Neural crest cell (in vitro differentiated cells): ENCODE measurements at regions not wholly inside any gene's neighbourhood (a gene's known extent, or its start where the extent isn't known, plus 50 kb on each side); places are given as distances from the start of the nearest gene placed in this dataset.

Experiments used
- DNase-seq: peaks from one replicate; pipeline ENCODE4 v3.0.0; 2021; ENCODE audit warnings: low read depth, mixed read lengths, low spot score
- H3K27ac Mint-ChIP-seq: one replicate; pipeline ENCODE4 v1.8.0; 2021; ENCODE audit warnings: mild to moderate bottlenecking, mixed read lengths; ENCODE audit not compliant: unreplicated experiment
- H3K27me3 Mint-ChIP-seq: 2 replicates; pipeline ENCODE4 v1.8.0; 2021; ENCODE audit warnings: low read depth, mild to moderate bottlenecking, mixed read lengths
- H3K36me3 Mint-ChIP-seq: 2 replicates; pipeline ENCODE4 v1.8.0; 2021; ENCODE audit warnings: low read depth, mild to moderate bottlenecking, mixed read lengths
- H3K4me1 Mint-ChIP-seq: 2 replicates; pipeline ENCODE4 v1.8.0; 2021; ENCODE audit warnings: mixed read lengths
- H3K4me3 Mint-ChIP-seq: one replicate; pipeline ENCODE4 v1.8.0; 2021; ENCODE audit warnings: mild to moderate bottlenecking, mixed read lengths
- H3K9me3 Mint-ChIP-seq: 2 replicates; pipeline ENCODE4 v1.8.0; 2021; ENCODE audit warnings: mixed read lengths
- CTCF ChIP-seq: fragments of 200-600 bp; sonication (generic); conservative IDR thresholded peaks from 2 replicates; pipeline ENCODE4 v1.5.0; 2021; ENCODE audit warnings: antibody characterized with exemption, mild to moderate bottlenecking

- no peak for TF ChIP-seq CTCF
- H3K27ac Mint-ChIP-seq: no peak overlapping the region
- no peaks in the 10 kb centered on the region for H3K36me3 Mint-ChIP-seq
- H3K9me3 Mint-ChIP-seq: no peaks in the 10 kb centered on the region
- H3K27me3 Mint-ChIP-seq: no peaks in the 10 kb centered on the region
- no peak overlapping the region for H3K4me3 Mint-ChIP-seq
- H3K4me1 Mint-ChIP-seq: no peaks in the 10 kb centered on the region
- no peak for DNase-seq
These were observed 160.8 kb upstream of the KHDRBS2 start for GRCh38 chr6:62446647-62447316.

GRCh38 chr6:62445521-62445920 is 159.5 kb upstream of the KHDRBS2 start:
- no peaks in the 10 kb centered on the region for H3K4me1 Mint-ChIP-seq

DNA sequence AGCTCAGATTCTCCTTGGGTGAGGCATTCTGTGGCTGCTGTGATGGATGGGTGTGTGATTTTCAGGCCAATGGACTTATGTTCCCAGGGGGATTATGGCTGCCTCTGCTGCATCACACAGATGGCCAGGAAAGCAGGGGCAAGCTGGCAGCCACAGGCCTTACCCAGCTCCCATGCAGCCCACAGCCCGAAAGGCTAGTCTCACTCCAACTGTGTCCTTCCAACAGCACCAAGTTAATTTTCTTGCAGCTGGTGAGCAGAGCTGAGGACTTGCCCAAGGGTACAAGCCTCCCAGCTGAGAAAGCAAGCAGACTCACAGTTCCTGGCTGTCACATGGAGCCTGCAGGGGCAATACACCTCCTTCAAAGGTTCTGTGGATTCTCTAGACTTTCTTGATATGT is 155.2 kb upstream of the KHDRBS2 start:
- Mint-ChIP-seq H3K9me3 (peaks cover 17% of the 10 kb centered on the region), H3K4me1 (no peaks in the 10 kb centered on the region), H3K27ac (no peak overlapping the region), H3K4me3 (no peak overlapping the region), H3K27me3 (no peaks in the 10 kb centered on the region), H3K36me3 (peaks cover 9% of the 10 kb centered on the region)
- DNase-seq: no peak
- no peak for TF ChIP-seq CTCF

More at GRCh38 chr6:62445521-62445920, 159.5 kb upstream of the KHDRBS2 start:
- H3K27ac Mint-ChIP-seq: no peak overlapping the region
- DNase-seq: no peak
- H3K27me3 Mint-ChIP-seq: no peaks in the 10 kb centered on the region
- no peak overlapping the region for H3K4me3 Mint-ChIP-seq
- TF ChIP-seq CTCF: no peak
- no peaks in the 10 kb centered on the region for H3K9me3 Mint-ChIP-seq
- H3K36me3 Mint-ChIP-seq: no peaks in the 10 kb centered on the region

GRCh38 chr6:62429781-62430180 is 143.8 kb upstream of the KHDRBS2 start:
- Mint-ChIP-seq H3K4me3 (no peak overlapping the region), H3K27ac (no peak overlapping the region), H3K27me3 (no peaks in the 10 kb centered on the region), H3K36me3 (no peaks in the 10 kb centered on the region), H3K9me3 (no peaks in the 10 kb centered on the region), H3K4me1 (no peaks in the 10 kb centered on the region)
- TF ChIP-seq CTCF: no peak
- no peak for DNase-seq

DNA sequence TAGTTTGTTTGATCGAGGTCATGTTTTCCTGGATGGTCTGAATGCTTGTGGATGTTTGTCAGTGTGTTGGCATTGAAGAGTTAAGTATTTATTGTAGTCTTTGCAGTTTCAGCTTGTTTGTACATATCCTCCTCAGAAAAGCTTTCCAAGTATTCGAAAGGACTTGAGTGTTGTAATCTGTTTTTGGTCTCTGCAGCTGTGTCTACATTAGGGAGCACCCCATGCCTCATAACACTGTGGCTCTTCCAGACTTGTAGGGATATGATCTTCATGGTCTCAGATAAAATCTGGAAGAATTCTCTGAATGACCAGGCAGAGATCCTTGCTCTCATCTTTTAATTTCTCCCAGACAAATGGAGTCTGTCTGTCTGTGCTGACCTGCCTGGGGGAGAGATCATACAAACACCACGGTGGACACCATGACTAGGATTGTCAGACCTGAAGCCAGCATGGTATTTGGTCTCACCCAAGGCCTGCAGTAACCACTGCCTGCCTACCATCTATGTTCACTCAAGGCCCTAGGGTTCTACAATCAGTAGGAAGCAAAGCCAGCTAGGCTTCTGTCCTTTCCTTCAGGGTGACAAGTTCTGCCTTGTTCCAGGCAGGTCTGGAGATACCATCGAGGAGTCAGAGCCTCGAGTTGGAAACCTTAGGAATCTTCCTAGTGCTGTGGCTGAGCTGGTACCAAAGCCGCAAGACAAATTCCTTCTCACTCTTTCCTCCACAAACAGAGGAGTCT is 114.7 kb upstream of the KHDRBS2 start:
- H3K9me3 Mint-ChIP-seq: peaks cover 8% of the 10 kb centered on the region
- no peaks in the 10 kb centered on the region for H3K36me3 Mint-ChIP-seq
- no peak for TF ChIP-seq CTCF
- no peaks in the 10 kb centered on the region for H3K27me3 Mint-ChIP-seq
- no peak for DNase-seq
- no peak overlapping the region for H3K27ac Mint-ChIP-seq
- no peaks in the 10 kb centered on the region for H3K4me1 Mint-ChIP-seq
- no peak overlapping the region for H3K4me3 Mint-ChIP-seq
